T-helper 2 cell treated with Interferon-gamma antibody and Interleukin-4, amounts not matched to agents 5 μg/mL and 100 μg/mL, for 36 hours (primary cell): ENCODE measurements at regions not wholly inside any gene's neighbourhood (a gene's known extent, or its start where the extent isn't known, plus 50 kb on each side); places are given as distances from the start of the nearest gene placed in this dataset.

Experiments used
- DNase-seq: peaks from one replicate; pipeline ENCODE4 v3.0.0; 2021; ENCODE audit warnings: low spot score
- H3K27ac Mint-ChIP-seq: one replicate; pipeline ENCODE4 v1.8.0; 2021; ENCODE audit warnings: mild to moderate bottlenecking, mixed read lengths
- H3K27me3 Mint-ChIP-seq: one replicate; pipeline ENCODE4 v1.8.0; 2021; ENCODE audit warnings: low read depth, mixed read lengths
- H3K36me3 Mint-ChIP-seq: one replicate; pipeline ENCODE4 v1.8.0; 2021; ENCODE audit warnings: low read depth, mixed read lengths
- H3K4me1 Mint-ChIP-seq: one replicate; pipeline ENCODE4 v1.8.0; 2021; ENCODE audit warnings: low read depth, mixed read lengths
- H3K4me3 Mint-ChIP-seq: one replicate; pipeline ENCODE4 v1.8.0; 2022; ENCODE audit warnings: mild to moderate bottlenecking, moderate library complexity, mixed read lengths
- H3K9me3 Mint-ChIP-seq: one replicate; pipeline ENCODE4 v1.8.0; 2021; ENCODE audit warnings: mixed read lengths

DNA sequence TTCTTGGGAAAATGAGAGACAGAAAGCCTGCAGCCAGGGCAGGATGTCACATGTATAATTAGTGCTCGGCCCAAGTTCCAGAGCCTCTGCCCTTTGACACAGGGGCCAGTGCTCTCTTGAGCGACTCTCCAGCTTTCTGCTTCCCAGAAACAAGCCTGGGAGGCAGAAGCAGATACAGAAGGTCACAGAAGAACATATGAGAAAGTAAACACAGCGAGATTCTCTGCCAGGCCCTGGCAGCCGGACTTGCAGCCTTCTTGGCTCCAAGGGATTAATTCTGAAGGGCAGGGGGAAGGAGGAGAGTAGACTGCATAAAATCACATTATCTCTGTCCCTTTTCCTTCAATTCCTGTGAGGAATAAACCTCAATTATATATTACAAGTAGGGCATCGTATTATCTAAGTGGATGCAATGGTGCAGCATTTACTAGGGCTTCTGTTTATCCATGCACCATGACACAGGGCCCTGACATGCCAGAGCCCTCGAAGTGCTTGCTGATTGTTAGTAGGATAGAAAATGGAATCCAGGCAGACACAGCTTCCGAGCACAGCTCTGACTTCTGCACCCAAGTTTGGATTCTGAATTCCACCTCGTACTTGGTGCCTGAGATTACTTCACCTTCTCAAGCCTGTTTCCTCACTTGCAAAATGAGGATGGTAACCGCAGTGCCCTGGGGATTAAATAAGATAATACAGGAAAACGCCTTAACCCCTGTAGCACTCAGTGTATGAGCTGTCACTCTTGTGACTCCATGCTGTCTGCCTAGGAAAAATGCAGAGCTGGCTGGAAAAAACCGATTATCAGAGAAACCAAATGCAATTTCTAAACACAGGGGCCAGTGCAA, 536.5 kb downstream of the TNS3 start:
- Mint-ChIP-seq H3K9me3 (no peaks in the 10 kb centered on the region), H3K27ac (no peak overlapping the region), H3K36me3 (no peaks in the 10 kb centered on the region), H3K27me3 (no peaks in the 10 kb centered on the region), H3K4me3 (no peak overlapping the region), H3K4me1 (no peaks in the 10 kb centered on the region)
- no peak for DNase-seq

DNA sequence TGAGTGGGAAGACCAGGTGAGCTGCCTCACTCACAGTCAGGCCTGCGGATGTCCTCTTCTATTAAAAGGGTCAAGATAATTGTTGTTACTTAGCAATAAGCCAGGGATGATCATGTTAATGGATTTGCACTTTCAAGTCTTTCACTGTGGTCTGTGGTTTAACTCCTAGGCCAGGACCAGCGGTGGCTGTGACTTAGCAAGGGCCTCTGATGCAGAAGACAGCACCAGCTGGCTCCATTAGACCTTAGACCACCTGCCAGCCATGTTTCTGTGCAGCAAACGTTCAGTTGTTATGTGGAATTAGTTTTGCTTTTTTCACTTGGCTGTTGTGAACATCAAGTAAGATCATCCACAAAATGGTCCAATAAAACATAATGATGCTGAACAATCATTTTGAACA, 537.3 kb downstream of the TNS3 start:
- DNase-seq, result no peak
- Mint-ChIP-seq H3K9me3 (no peaks in the 10 kb centered on the region), H3K4me3 (no peak overlapping the region), H3K27ac (no peak overlapping the region), H3K36me3 (no peaks in the 10 kb centered on the region), H3K27me3 (no peaks in the 10 kb centered on the region), H3K4me1 (no peaks in the 10 kb centered on the region)

DNA sequence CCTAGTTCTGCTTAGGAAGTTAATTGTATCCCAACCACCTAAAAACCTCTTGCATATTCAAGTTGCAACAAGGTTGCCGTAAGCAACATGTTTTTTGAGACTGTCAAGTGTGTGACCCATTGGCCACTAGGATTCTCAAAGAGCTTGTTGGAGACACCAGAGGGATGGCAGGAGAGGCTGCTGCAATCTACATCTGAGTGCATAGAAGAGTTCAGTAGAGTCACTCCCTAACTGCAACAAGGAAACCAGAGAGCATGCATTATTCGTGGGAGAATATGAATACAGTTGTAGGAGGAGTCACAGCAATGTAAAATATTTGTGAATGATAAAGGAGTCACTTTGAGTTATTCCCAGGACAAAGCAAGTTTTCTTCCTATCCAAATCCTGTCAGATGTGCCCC, 538.6 kb downstream of the TNS3 start:
- no peak overlapping the region for H3K27ac Mint-ChIP-seq
- no peak overlapping the region for H3K4me3 Mint-ChIP-seq
- H3K9me3 Mint-ChIP-seq, result no peaks in the 10 kb centered on the region
- no peaks in the 10 kb centered on the region for H3K4me1 Mint-ChIP-seq
- H3K27me3 Mint-ChIP-seq, result no peaks in the 10 kb centered on the region
- H3K36me3 Mint-ChIP-seq, result no peaks in the 10 kb centered on the region
- no peak for DNase-seq

DNA sequence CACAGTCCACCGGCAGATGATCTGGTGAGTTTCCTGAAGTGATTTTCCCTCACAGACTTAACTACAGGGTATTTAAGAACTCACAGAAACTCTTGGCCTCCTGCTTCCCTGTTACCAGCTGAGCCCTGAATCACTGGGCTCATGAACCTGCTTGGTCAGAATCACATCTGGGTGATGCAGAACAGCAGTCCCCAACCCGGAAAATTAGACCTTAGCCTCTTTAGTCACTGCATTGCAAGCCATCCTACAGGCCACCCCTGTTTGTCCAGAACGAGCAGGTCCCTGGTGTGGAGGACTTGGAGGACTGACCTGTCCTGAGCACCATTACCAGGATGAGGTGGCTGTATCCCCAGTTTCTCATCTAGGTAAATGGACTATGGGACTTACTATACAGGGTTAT, 539.2 kb downstream of the TNS3 start:
- Mint-ChIP-seq H3K27me3 (no peaks in the 10 kb centered on the region), H3K4me1 (no peaks in the 10 kb centered on the region), H3K4me3 (no peak overlapping the region), H3K36me3 (no peaks in the 10 kb centered on the region), H3K27ac (no peak overlapping the region), H3K9me3 (no peaks in the 10 kb centered on the region)
- no peak for DNase-seq

DNA sequence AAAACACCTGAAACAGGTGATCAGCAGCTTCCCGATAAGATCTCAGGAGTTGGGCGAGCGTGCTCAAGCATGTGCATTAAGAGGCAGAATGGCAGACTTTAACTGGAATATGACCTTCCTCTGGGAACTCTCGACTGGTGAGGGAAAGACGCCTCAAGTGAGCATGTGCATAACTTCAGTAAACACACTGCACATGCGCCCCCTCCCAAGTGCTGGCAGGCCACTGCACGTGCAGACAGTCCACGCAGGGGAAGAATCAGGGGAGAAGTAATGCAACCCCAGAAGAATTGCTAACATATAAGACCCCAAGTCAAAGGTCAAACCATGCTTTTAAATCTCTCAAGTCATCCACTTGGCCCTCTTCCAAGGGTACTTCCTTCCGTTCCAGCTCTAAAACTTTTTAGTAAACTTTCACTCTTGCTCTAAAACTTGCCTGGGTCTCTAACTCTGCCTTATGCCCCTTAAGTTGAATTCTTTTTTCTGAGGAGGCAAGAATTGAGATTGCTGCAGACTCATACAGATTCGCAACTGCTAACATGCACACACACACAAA, 541.0 kb downstream of the TNS3 start:
- Mint-ChIP-seq H3K27me3 (no peaks in the 10 kb centered on the region), H3K4me3 (no peak overlapping the region), H3K4me1 (no peaks in the 10 kb centered on the region), H3K27ac (no peak overlapping the region), H3K9me3 (no peaks in the 10 kb centered on the region), H3K36me3 (no peaks in the 10 kb centered on the region)
- DNase-seq, result no peak

DNA sequence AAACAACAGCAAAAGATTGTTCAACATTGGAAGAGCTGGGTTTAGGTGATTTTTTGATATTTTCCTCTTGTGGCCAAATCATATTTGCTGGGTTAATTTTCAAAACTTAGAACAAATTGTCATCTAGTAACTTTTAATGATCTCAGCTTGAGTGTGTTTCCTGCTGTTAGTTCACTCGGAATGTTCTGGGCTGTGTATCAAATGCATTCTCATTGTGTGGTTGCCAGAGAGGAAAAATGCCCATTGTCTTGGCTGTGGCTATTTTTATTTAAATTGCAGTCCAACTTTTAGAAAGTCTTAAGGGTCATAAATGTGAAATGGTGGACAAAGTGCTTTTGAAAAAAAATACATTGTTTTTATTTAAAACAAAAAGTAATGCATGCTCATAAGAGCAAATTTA, 542.0 kb downstream of the TNS3 start:
- Mint-ChIP-seq H3K27me3 (no peaks in the 10 kb centered on the region), H3K4me1 (no peaks in the 10 kb centered on the region), H3K9me3 (no peaks in the 10 kb centered on the region), H3K27ac (no peak overlapping the region), H3K36me3 (no peaks in the 10 kb centered on the region), H3K4me3 (no peak overlapping the region)
- no peak for DNase-seq

DNA sequence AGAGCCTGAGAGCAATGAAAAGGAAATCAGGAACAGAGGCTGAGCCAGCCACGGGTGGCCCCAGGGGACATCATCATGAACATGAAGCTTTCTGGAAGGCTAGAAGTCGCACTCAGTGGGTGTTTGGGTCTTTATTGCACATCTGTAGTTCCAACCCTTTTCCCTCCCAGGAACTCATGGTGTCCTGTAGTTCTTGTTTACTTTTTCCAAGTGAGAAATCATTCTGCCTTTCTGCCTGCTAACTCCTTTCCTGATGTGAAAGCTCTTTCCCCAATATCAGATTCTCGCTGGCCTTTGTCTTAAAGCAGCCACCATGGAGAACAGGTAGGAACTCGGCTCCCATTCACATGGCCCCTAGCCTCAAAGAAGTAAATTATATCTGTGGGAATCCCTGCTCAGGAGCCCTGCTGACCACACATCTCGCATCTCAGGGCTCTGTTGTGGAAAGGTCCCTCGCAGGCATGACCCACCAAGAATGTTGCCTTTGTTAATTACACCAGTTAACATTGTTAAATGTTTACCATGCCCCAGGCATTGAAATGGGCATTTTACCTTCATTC, 542.7 kb downstream of the TNS3 start:
- H3K4me1 Mint-ChIP-seq, result no peaks in the 10 kb centered on the region
- no peaks in the 10 kb centered on the region for H3K27me3 Mint-ChIP-seq
- no peaks in the 10 kb centered on the region for H3K36me3 Mint-ChIP-seq
- no peak overlapping the region for H3K27ac Mint-ChIP-seq
- H3K9me3 Mint-ChIP-seq, result no peaks in the 10 kb centered on the region
- no peak for DNase-seq
- H3K4me3 Mint-ChIP-seq, result no peak overlapping the region

DNA sequence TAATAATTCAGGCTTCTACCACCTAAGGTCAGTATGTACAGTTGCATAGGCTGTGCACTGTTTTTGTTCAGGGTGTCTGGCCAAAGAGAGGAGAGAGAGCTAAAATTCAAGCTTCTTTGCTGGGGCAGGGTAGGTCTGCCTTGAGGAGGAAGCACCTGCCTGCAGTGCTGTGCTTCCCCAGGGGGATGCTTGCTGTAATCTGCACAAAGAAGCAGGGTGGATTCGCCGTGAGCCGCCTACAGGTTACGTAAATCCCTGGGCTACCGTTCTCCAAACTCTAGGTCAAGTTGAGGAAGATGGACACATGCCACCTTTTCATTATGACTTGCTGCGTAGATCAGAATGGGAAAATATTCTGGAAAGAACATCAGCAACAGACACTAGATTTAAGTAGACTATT, 543.3 kb downstream of the TNS3 start:
- no peaks in the 10 kb centered on the region for H3K36me3 Mint-ChIP-seq
- no peaks in the 10 kb centered on the region for H3K9me3 Mint-ChIP-seq
- H3K27ac Mint-ChIP-seq, result no peak overlapping the region
- no peak overlapping the region for H3K4me3 Mint-ChIP-seq
- no peak for DNase-seq
- no peaks in the 10 kb centered on the region for H3K27me3 Mint-ChIP-seq
- no peaks in the 10 kb centered on the region for H3K4me1 Mint-ChIP-seq

DNA sequence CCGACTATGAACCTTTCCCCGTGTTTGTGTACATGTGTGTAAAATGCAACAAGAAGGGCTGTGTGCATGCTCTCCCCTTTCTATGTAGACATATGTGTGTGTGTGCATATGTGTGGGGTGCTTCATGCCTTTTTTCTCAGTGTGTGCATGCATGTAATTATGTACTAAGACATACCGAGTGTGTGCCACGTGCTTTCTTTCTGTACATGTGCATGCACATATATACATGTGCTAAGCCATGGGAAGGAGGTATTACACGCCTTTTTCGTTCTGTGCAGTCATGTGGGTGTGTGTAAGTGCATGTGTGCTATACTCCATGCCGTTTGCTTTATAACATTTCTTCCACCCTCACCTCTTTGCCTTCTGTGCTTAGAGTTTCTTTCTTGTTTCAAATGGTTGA, 544.3 kb downstream of the TNS3 start:
- no peaks in the 10 kb centered on the region for H3K36me3 Mint-ChIP-seq
- no peak overlapping the region for H3K4me3 Mint-ChIP-seq
- no peak overlapping the region for H3K27ac Mint-ChIP-seq
- no peak for DNase-seq
- H3K4me1 Mint-ChIP-seq, result no peaks in the 10 kb centered on the region
- no peaks in the 10 kb centered on the region for H3K9me3 Mint-ChIP-seq
- H3K27me3 Mint-ChIP-seq, result no peaks in the 10 kb centered on the region

DNA sequence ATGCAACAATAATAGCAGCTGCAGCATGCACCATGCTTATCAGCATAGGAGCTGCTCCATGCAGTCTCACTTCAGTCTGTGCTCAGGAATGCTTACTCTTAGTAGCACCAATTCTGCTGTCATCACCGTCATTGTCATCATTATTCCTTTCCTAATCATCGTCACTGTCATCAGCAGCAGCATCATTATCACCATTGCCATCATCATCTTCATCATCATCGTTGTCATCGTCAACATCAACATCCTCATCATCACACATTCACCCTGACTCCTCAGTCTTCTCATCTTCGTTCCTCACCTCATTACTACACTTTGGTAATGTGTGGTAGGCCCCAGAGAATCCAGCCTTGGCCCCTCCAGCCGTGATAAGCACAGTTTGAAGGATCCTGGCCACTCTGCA, 545.0 kb downstream of the TNS3 start:
- Mint-ChIP-seq H3K4me1 (no peaks in the 10 kb centered on the region), H3K36me3 (no peaks in the 10 kb centered on the region), H3K27ac (no peak overlapping the region), H3K27me3 (no peaks in the 10 kb centered on the region), H3K4me3 (no peak overlapping the region), H3K9me3 (no peaks in the 10 kb centered on the region)
- DNase-seq, result no peak

DNA sequence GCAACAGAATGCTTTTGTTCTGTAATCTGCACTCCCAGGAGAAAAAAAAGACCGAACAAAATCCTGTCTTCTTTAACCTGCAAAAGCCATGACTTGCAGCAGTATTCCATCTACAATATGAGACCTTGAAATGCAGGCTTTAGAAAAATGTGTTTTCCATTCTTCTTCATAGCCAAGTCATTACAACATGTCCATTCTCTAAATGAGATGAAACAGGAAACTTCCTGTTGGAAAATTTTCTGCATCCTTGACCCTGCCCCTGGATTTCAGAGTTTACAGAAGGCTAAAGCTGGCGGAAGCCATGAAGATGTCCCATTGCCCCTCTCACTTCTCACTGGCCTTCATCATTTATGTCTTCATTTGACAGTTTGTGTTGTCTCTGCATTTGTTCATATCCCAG, 546.4 kb downstream of the TNS3 start:
- Mint-ChIP-seq H3K27me3 (no peaks in the 10 kb centered on the region), H3K36me3 (no peaks in the 10 kb centered on the region)

DNA sequence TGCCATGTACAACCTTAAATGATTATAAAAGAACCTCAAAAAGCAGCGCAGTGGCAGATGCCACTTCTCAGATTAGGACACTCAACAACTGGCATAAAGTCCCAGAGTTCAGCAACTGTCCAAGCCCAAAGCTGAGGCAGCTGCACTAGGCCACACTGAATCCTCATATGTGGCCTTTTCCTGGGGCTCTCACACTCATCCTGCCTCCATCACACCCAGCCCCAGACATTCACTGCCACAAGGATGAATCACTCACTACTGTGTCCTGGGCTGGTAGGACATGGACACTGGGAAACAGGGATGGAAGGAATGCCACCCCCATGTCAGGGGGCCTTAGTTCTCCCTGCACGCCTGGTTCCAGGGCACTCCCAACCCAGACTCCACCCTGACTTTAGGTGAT, 547.7 kb downstream of the TNS3 start:
- H3K27ac Mint-ChIP-seq, result no peak overlapping the region
- no peaks in the 10 kb centered on the region for H3K9me3 Mint-ChIP-seq
- no peak overlapping the region for H3K4me3 Mint-ChIP-seq
- no peaks in the 10 kb centered on the region for H3K27me3 Mint-ChIP-seq
- no peaks in the 10 kb centered on the region for H3K4me1 Mint-ChIP-seq
- no peak for DNase-seq
- no peaks in the 10 kb centered on the region for H3K36me3 Mint-ChIP-seq

More for the DNA sequence above, 546.4 kb downstream of the TNS3 start:
- Mint-ChIP-seq H3K4me3 (no peak overlapping the region), H3K4me1 (no peaks in the 10 kb centered on the region), H3K27ac (no peak overlapping the region), H3K9me3 (no peaks in the 10 kb centered on the region)
- no peak for DNase-seq

DNA sequence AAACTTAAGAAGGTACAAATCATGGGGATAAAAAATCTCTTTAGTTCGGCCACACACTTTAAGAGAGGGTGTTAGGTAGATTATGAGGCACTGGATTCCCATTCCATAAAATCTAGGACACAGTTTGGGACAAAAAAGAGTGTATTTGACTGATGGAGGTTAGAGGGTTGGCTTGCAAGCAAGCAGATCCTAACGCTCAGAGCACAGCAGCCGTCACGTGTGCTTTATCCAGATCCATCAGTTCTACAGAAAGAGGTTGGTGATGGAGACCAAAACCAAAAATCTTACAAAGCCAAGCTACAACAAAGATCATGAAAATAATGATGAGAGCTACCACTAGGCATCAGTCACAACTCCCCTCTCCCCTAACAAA, 549.4 kb downstream of the TNS3 start:
- Mint-ChIP-seq H3K9me3 (no peaks in the 10 kb centered on the region), H3K27me3 (no peaks in the 10 kb centered on the region), H3K27ac (no peak overlapping the region), H3K36me3 (no peaks in the 10 kb centered on the region), H3K4me3 (no peak overlapping the region), H3K4me1 (no peaks in the 10 kb centered on the region)
- no peak for DNase-seq

DNA sequence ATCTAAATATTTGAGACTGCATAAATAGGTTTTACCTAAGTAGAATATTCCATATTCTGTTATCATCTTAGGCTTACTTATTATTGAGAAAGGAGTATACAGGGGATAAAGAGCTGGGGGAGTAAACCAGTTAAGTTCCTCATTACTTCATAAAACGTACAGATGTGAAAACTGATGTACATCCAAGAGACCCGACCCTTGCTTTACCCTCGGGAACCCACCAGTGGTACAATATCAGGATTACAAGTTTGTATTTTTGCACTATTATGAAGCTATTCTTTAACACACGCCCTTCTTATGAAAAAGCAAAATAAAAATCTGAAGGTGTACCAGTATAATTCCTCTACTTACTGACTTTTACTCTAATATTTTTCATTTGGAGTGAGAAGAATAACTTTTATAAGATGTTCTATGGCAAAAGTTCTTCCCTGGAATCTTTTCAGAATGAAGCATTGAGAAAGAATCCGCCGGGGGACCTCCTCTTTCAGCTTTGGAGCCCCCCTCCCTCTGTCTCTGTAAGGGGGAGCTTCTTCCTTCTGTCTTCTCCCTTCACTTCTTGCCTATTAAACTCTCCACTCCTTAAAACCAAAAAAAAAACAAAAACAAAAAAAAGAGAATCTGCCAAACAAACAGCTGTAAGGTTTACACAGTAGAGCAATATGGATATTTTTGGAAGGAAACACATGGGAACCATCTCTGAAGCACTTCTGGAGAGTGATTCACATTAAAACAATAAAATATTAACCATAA, 550.0 kb downstream of the TNS3 start:
- Mint-ChIP-seq H3K27me3 (no peaks in the 10 kb centered on the region), H3K4me1 (no peaks in the 10 kb centered on the region), H3K9me3 (no peaks in the 10 kb centered on the region), H3K27ac (no peak overlapping the region), H3K36me3 (no peaks in the 10 kb centered on the region), H3K4me3 (no peak overlapping the region)
- no peak for DNase-seq
